OCI-LY3 (cell line): ENCODE measurements at regions not wholly inside any gene's neighbourhood (a gene's known extent, or its start where the extent isn't known, plus 50 kb on each side); places are given as distances from the start of the nearest gene placed in this dataset.

Experiments
- EZH2phosphoT487 ChIP-seq: fragments of 200-600 bp; shearing (Covaris generic); IDR thresholded peaks from 2 replicates; pipeline ENCODE4 v1.6.1; 2018; ENCODE audit warnings: antibody characterized with exemption, mixed run types, low read depth
- TF ChIP-seq, protein P1 (sequence below): fragments of 200-600, 300-600 bp; sonication (generic); IDR thresholded peaks from 2 replicates; pipeline ENCODE4 v1.5.1; 2014; ENCODE audit warnings: antibody characterized with exemption, low read length, low read depth

DNA sequence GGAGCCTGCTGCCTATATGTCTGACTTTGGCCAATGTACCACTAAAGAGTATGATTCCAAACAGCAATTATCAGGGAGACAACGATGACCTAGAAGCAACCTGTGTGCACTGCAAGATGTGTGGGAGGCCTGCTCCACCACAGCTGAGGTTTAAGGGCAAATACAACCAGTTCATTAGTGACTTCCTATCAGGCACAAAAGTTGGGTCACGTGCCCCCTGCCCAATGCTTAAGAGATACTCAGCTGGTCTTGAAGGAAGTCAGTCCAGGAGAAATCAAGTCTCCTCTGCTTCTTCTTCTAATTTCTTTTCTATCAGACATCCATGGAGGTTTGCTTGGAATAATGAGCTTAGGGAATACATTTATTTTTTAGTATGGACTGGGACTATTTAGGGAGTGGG lies 296.0 kb downstream of the HLX start:
- TF ChIP-seq, protein P1, sequence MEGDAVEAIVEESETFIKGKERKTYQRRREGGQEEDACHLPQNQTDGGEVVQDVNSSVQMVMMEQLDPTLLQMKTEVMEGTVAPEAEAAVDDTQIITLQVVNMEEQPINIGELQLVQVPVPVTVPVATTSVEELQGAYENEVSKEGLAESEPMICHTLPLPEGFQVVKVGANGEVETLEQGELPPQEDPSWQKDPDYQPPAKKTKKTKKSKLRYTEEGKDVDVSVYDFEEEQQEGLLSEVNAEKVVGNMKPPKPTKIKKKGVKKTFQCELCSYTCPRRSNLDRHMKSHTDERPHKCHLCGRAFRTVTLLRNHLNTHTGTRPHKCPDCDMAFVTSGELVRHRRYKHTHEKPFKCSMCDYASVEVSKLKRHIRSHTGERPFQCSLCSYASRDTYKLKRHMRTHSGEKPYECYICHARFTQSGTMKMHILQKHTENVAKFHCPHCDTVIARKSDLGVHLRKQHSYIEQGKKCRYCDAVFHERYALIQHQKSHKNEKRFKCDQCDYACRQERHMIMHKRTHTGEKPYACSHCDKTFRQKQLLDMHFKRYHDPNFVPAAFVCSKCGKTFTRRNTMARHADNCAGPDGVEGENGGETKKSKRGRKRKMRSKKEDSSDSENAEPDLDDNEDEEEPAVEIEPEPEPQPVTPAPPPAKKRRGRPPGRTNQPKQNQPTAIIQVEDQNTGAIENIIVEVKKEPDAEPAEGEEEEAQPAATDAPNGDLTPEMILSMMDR: no peak
- TF ChIP-seq EZH2phosphoT487: no peak
